HT1080 (cell line): ENCODE measurements at regions not wholly inside any gene's neighbourhood (a gene's known extent, or its start where the extent isn't known, plus 50 kb on each side); places are given as distances from the start of the nearest gene placed in this dataset. TPM values are rescaled to one million over a fixed set of nuclear protein-coding genes. Genes with fewer than 3 reads are reported as not detected.
"Not testable (repeated sequence)": the region's sequence is repeated elsewhere in the genome, so short reads cannot be mapped to it uniquely, and the experiment has no call there.

Experiments
- DNase-seq: peaks from one replicate; pipeline ENCODE4 v3.0.0-alpha.2; 2015; ENCODE audit warnings: low read depth
- small RNA-seq: library from RNA; depleted of rRNA; stranded (forward); fragments of <200 nt; gene quantifications from one replicate; pipeline ENCODE3, GENCODE V24; 2014

- peak; percentile 84 for DNase-seq
These were observed 162.7 kb downstream of the AVL9 start for GRCh38 chr7:32658034-32658433.

- DNase-seq: not testable (repeated sequence)
These were observed 159.3 kb downstream of the AVL9 start for GRCh38 chr7:32654549-32654948.

GRCh38 chr7:32650356-32650755 lies 155.1 kb downstream of the AVL9 start:
- DNase-seq: not testable (repeated sequence)

- no peak for DNase-seq
These were observed 153.3 kb downstream of the AVL9 start for GRCh38 chr7:32648408-32649156.

- not testable (repeated sequence) for DNase-seq
These were observed 150.0 kb downstream of the AVL9 start for GRCh38 chr7:32645255-32645654.

- DNase-seq: no peak
These were observed 147.9 kb downstream of the AVL9 start for GRCh38 chr7:32643194-32643593.

- DNase-seq: no peak
These were observed 143.8 kb downstream of the AVL9 start for GRCh38 chr7:32639122-32639521.

- not testable (repeated sequence) for DNase-seq
These were observed 143.3 kb downstream of the AVL9 start for GRCh38 chr7:32638479-32639121.

Small RNA genes lying in the stretch of these regions (small RNA-seq; reads per million reads assigned to genes)
- not detected for gene AC018645.1
- gene MIR550A2: not detected
- not detected for gene RF00322
